Panc1 (cell line): ENCODE measurements at regions not wholly inside any gene's neighbourhood (a gene's known extent, or its start where the extent isn't known, plus 50 kb on each side); places are given as distances from the start of the nearest gene placed in this dataset.

Experiments used
- ATAC-seq: fragments of 200-7000 bp; cut with Tn5 transposase; 2 replicates; pipeline ENCODE4 v1.9.1; 2020; ENCODE audit warnings: mild to moderate bottlenecking, moderate library complexity
- BruUV-seq: library from RNA; stranded (reverse); fragments of 400-500 nt; replicated peaks from 2 replicates; lab custom pipeline; 2021; lab: Mats Ljungman, UMichigan
- CTCF ChIA-PET: fragments of 300-600 bp; sonication (Branson Sonifier 250); formaldehyde crosslinking; loops from one replicate; lab custom pipeline; 2022; ENCODE audit warnings: antibody characterized with exemption; lab: Charles Lee
- POLR2A ChIA-PET: fragments of 300-600 bp; sonication (Branson Sonifier 250); formaldehyde crosslinking; loops from one replicate; lab custom pipeline; 2022; ENCODE audit warnings: antibody characterized with exemption; lab: Charles Lee
- DNase-seq: peaks from one replicate; pipeline ENCODE4 v3.0.0-alpha.2; 2010; ENCODE audit warnings: low read depth, low spot score
- H3K27ac ChIP-seq: 2 replicates; pipeline ENCODE4 v1.5.1; 2011; ENCODE audit warnings: mild to moderate bottlenecking, low read length, inconsistent platforms
- H3K27me3 ChIP-seq: fragments of 200-500 bp; sonication (Bioruptor generic); 2 replicates; pipeline ENCODE4 v1.6.0; 2014; ENCODE audit warnings: low read length, inconsistent platforms; ENCODE audit not compliant: control insufficient read depth, insufficient read depth
- H3K36me3 ChIP-seq: fragments of 200-500 bp; sonication (Bioruptor generic); 2 replicates; pipeline ENCODE4 v1.5.1; 2014; ENCODE audit warnings: inconsistent platforms, mild to moderate bottlenecking, low read length, moderate library complexity; ENCODE audit not compliant: control insufficient read depth, insufficient read depth
- H3K4me1 ChIP-seq: 2 replicates; pipeline ENCODE4 v1.5.1; 2011; ENCODE audit warnings: inconsistent platforms, mild to moderate bottlenecking, low read length, moderate library complexity; ENCODE audit not compliant: control insufficient read depth, insufficient read depth
- H3K4me3 ChIP-seq, 2 experiments: 2 replicates each; pipeline ENCODE4 v1.5.1; 2011 to 2012; ENCODE audit warnings: low read depth in 2 of 2, low read length in 2 of 2, mild to moderate bottlenecking in 2 of 2, inconsistent platforms in 1 of 2, moderate library complexity in 1 of 2
- H3K9me3 ChIP-seq: fragments of 200-500 bp; sonication (Bioruptor generic); 2 replicates; pipeline ENCODE4 v1.5.1; 2014; ENCODE audit warnings: low read depth, mild to moderate bottlenecking, inconsistent platforms, low read length, moderate library complexity; ENCODE audit not compliant: control insufficient read depth, insufficient read depth
- POLR2AphosphoS5 ChIP-seq: IDR thresholded peaks from 2 replicates; pipeline ENCODE4 v1.6.1; 2012; ENCODE audit warnings: mild to moderate bottlenecking, low read depth, low read length, moderate library complexity
- SIN3A ChIP-seq: IDR thresholded peaks from 2 replicates; pipeline ENCODE4 v1.6.1; 2012; ENCODE audit warnings: low read depth, mild to moderate bottlenecking, low read length, moderate library complexity, borderline replicate concordance; ENCODE audit not compliant: insufficient read depth
- TCF7L2 ChIP-seq: IDR thresholded peaks from 2 replicates; pipeline ENCODE4 v1.6.1; 2011; ENCODE audit warnings: mild to moderate bottlenecking, low read depth, low read length, inconsistent platforms
- in situ Hi-C: cut with HindIII; loops from 2 replicates; pipeline ENCODE4 v1.10.0; 2016; ENCODE audit warnings: low sequenced_read_pairs, low pct_unique_long_range_greater_than_20kb
- intact Hi-C: fragments of 100-400 bp; cut with micrococcal nuclease; formaldehyde crosslinking; loops from one replicate; pipeline ENCODE4 v1.10.0; 2022; ENCODE audit not compliant: unreplicated experiment
- TF ChIP-seq, protein P1 (sequence below), 2 experiments: IDR thresholded peaks; 2 replicates each; pipeline ENCODE4 v1.6.1; 2011 to 2012; ENCODE audit warnings: low read depth in 2 of 2, control low read depth in 1 of 2, low read length in 1 of 2, mild to moderate bottlenecking in 1 of 2, moderate library complexity in 1 of 2; ENCODE audit not compliant: insufficient read depth in 1 of 2
- TF ChIP-seq, protein P2 (sequence below): fragments of 450-650 bp; IDR thresholded peaks from 2 replicates; pipeline ENCODE4 v1.5.1; 2017; ENCODE audit warnings: mild to moderate bottlenecking

DNA sequence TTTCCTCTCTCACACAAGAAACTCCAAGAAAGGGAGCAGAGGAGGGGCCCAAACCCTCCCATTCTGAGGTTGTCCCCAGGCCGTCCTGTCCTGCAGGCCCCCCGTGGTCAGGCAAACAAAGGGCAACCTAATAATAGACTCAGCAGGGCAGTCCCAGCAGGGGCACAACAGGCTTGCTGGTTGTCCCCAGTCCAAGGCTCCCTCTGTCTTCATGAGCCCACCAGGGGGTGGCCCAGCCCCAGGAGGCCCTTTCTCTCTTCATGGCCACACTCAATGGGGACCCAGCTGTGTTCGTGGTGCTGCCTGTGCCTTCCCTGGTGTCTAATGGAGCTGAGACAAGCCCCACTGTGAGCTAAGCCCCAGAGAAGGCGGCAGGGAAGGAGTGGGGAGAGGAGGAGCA is 359.9 kb downstream of the ADGRD1 start:
- in situ Hi-C loops (no loop called here), intact Hi-C loops (loop anchor here (5.0 kb wide), 1 partner anchor 329 kb away; no protein-coding TSS in a partner anchor)
- Histone ChIP-seq H3K4me1 (no peaks in the 10 kb centered on the region), H3K27ac (no peak overlapping the region), H3K27me3 (no peaks in the 10 kb centered on the region), H3K36me3 (no peaks in the 10 kb centered on the region), H3K9me3 (no peaks in the 10 kb centered on the region), H3K4me3 (no peak overlapping the region)
- ATAC-seq (no peak), DNase-seq (no peak)
- TF ChIP-seq, protein P1, sequence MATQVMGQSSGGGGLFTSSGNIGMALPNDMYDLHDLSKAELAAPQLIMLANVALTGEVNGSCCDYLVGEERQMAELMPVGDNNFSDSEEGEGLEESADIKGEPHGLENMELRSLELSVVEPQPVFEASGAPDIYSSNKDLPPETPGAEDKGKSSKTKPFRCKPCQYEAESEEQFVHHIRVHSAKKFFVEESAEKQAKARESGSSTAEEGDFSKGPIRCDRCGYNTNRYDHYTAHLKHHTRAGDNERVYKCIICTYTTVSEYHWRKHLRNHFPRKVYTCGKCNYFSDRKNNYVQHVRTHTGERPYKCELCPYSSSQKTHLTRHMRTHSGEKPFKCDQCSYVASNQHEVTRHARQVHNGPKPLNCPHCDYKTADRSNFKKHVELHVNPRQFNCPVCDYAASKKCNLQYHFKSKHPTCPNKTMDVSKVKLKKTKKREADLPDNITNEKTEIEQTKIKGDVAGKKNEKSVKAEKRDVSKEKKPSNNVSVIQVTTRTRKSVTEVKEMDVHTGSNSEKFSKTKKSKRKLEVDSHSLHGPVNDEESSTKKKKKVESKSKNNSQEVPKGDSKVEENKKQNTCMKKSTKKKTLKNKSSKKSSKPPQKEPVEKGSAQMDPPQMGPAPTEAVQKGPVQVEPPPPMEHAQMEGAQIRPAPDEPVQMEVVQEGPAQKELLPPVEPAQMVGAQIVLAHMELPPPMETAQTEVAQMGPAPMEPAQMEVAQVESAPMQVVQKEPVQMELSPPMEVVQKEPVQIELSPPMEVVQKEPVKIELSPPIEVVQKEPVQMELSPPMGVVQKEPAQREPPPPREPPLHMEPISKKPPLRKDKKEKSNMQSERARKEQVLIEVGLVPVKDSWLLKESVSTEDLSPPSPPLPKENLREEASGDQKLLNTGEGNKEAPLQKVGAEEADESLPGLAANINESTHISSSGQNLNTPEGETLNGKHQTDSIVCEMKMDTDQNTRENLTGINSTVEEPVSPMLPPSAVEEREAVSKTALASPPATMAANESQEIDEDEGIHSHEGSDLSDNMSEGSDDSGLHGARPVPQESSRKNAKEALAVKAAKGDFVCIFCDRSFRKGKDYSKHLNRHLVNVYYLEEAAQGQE (IDR thresholded peaks at IDR 0.05; ENCODE audit: insufficient read depth in 1 of 2, low read depth in 2 of 2, low read length in 1 of 2): no peak
- TF ChIP-seq, protein P2, sequence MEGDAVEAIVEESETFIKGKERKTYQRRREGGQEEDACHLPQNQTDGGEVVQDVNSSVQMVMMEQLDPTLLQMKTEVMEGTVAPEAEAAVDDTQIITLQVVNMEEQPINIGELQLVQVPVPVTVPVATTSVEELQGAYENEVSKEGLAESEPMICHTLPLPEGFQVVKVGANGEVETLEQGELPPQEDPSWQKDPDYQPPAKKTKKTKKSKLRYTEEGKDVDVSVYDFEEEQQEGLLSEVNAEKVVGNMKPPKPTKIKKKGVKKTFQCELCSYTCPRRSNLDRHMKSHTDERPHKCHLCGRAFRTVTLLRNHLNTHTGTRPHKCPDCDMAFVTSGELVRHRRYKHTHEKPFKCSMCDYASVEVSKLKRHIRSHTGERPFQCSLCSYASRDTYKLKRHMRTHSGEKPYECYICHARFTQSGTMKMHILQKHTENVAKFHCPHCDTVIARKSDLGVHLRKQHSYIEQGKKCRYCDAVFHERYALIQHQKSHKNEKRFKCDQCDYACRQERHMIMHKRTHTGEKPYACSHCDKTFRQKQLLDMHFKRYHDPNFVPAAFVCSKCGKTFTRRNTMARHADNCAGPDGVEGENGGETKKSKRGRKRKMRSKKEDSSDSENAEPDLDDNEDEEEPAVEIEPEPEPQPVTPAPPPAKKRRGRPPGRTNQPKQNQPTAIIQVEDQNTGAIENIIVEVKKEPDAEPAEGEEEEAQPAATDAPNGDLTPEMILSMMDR: no peak
- no peak for TF ChIP-seq POLR2AphosphoS5
- TF ChIP-seq TCF7L2: no peak
- TF ChIP-seq SIN3A: no peak
- ChIA-PET POLR2A (no interaction called here), CTCF (no interaction called here)
- no TSS peak for BruUV-seq

DNA sequence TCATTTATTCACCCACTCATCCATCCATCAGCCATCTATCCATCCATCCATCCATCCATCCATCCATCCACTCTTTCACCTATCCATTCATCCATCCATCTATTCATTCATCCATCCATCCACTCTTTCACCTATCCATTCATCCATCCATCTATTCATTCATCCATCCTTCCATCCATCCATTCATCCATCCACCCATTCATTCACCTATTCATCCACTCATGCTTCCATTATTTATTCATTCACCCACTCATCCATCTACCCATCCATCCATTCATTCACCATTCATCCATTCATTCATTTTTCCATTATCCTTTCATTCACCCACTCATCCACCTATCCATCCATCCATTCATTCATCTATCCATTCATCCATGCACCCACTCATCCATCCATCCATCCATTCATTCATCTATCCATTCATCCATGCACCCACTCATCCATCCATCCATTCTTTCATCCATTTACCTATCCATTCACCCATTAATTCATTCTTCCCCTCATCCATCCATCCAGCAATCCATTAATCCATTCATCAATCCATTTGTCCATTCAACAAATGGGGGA is 360.9 kb downstream of the ADGRD1 start:
- no TSS peak for BruUV-seq
- intact Hi-C loops: loop anchor here (5.0 kb wide), 1 partner anchor 328 kb away; no protein-coding TSS in a partner anchor

More for the DNA sequence above, 360.9 kb downstream of the ADGRD1 start:
- Histone ChIP-seq H3K9me3 (no peaks in the 10 kb centered on the region), H3K4me1 (no peaks in the 10 kb centered on the region), H3K36me3 (no peaks in the 10 kb centered on the region), H3K27me3 (no peaks in the 10 kb centered on the region), H3K4me3 (no peak overlapping the region), H3K27ac (no peak overlapping the region)
- ChIA-PET CTCF (no interaction called here), POLR2A (no interaction called here)
- TF ChIP-seq POLR2AphosphoS5 (no peak), SIN3A (no peak), TCF7L2 (no peak)
- TF ChIP-seq, protein P2: no peak
- TF ChIP-seq, protein P1 (IDR thresholded peaks at IDR 0.05; ENCODE audit: insufficient read depth in 1 of 2, low read depth in 2 of 2, low read length in 1 of 2): no peak
- in situ Hi-C loops: no loop called here
- DNase-seq (no peak), ATAC-seq (no peak)
